RWPE2 (cell line): ENCODE measurements at regions not wholly inside any gene's neighbourhood (a gene's known extent, or its start where the extent isn't known, plus 50 kb on each side); places are given as distances from the start of the nearest gene placed in this dataset.

Source experiments
- ATAC-seq: fragments of 200-7000 bp; cut with Tn5 transposase; 3 replicates; pipeline ENCODE4 v1.9.1; 2021; ENCODE audit warnings: low read depth
- DNase-seq: peaks from one replicate; pipeline ENCODE4 v3.0.0-alpha.2; 2020; ENCODE audit warnings: low spot score
- H3K27ac ChIP-seq: fragments of 450-650 bp; 2 replicates; pipeline ENCODE4 v1.5.1; 2017; ENCODE audit warnings: mild to moderate bottlenecking; ENCODE audit not compliant: poor library complexity, severe bottlenecking
- H3K27me3 ChIP-seq: fragments of 250-450 bp; sonication (Bioruptor Pico); 2 replicates; pipeline ENCODE4 v1.5.1; 2021; ENCODE audit warnings: mild to moderate bottlenecking, moderate library complexity; ENCODE audit not compliant: insufficient read depth, poor library complexity, severe bottlenecking
- H3K36me3 ChIP-seq: fragments of 250-450 bp; sonication (Bioruptor Pico); 2 replicates; pipeline ENCODE4 v1.5.1; 2020; ENCODE audit warnings: low read depth, mild to moderate bottlenecking, moderate library complexity
- H3K4me1 ChIP-seq: fragments of 250-450 bp; sonication (Bioruptor Pico); 2 replicates; pipeline ENCODE4 v1.5.1; 2021; ENCODE audit warnings: mild to moderate bottlenecking, moderate library complexity; ENCODE audit not compliant: insufficient read depth, poor library complexity, severe bottlenecking
- H3K4me3 ChIP-seq: fragments of 250-450 bp; sonication (Bioruptor Pico); 2 replicates; pipeline ENCODE4 v1.5.1; 2021; ENCODE audit warnings: mild to moderate bottlenecking, moderate library complexity; ENCODE audit not compliant: severe bottlenecking
- H3K9me3 ChIP-seq: fragments of 250-450 bp; sonication (Bioruptor Pico); 2 replicates; pipeline ENCODE4 v1.5.1; 2021; ENCODE audit warnings: mild to moderate bottlenecking, moderate library complexity; ENCODE audit not compliant: severe bottlenecking
- TF ChIP-seq, protein P1 (sequence below): fragments of 450-650 bp; IDR thresholded peaks from one replicate; pipeline ENCODE4 v1.5.1; 2017; ENCODE audit warnings: mild to moderate bottlenecking, moderate library complexity; ENCODE audit not compliant: poor library complexity, severe bottlenecking

DNA sequence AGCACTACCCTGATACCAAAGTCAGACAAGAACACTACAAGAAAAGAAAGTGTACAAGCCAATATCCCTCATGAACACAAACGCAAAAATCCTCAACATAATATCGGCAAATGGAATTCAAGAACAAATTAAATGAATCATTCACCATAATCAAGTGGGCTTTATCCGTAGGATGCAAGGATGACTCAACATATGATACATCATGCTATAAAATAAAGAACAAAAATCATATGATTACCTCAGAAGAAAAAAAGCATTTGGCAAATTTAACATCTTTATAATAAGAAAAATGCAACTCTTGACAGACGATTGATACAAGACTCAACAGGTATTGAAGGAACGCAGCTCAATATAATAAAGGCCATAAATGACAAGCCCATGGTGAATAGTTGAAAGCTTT, 843.9 kb downstream of the FRK start:
- no peaks in the 10 kb centered on the region for H3K36me3 ChIP-seq
- H3K4me3 ChIP-seq = no peak overlapping the region
- ATAC-seq = no peak
- no peaks in the 10 kb centered on the region for H3K9me3 ChIP-seq
- H3K27me3 ChIP-seq = peaks cover 4% of the 10 kb centered on the region
- TF ChIP-seq, protein P1, sequence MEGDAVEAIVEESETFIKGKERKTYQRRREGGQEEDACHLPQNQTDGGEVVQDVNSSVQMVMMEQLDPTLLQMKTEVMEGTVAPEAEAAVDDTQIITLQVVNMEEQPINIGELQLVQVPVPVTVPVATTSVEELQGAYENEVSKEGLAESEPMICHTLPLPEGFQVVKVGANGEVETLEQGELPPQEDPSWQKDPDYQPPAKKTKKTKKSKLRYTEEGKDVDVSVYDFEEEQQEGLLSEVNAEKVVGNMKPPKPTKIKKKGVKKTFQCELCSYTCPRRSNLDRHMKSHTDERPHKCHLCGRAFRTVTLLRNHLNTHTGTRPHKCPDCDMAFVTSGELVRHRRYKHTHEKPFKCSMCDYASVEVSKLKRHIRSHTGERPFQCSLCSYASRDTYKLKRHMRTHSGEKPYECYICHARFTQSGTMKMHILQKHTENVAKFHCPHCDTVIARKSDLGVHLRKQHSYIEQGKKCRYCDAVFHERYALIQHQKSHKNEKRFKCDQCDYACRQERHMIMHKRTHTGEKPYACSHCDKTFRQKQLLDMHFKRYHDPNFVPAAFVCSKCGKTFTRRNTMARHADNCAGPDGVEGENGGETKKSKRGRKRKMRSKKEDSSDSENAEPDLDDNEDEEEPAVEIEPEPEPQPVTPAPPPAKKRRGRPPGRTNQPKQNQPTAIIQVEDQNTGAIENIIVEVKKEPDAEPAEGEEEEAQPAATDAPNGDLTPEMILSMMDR = no peak
- H3K4me1 ChIP-seq = no peaks in the 10 kb centered on the region
- no peak for DNase-seq
- H3K27ac ChIP-seq = no peak overlapping the region

DNA sequence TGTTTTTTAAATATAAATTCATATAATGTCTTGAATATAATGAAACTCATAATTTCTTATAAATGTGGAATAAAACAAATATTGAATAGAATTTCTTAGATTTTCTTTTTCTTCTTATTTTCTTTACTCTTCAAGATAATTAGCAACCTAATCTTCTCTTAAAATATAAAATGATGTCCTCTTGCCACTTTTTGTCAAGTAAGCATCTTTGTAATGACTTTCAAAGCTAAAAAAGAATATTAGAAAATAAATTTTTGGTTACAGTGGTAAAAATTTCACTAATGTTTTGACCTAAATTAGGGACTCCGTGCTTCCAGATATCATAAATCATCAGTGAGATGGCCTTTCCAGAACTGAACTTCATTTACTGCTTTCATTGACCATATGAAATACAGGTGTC, 846.4 kb downstream of the FRK start:
- DNase-seq (no peak), ATAC-seq (no peak)
- peaks cover 4% of the 10 kb centered on the region for H3K27me3 ChIP-seq
- H3K4me3 ChIP-seq = no peak overlapping the region
- no peaks in the 10 kb centered on the region for H3K9me3 ChIP-seq
- no peak overlapping the region for H3K27ac ChIP-seq
- H3K36me3 ChIP-seq = no peaks in the 10 kb centered on the region
- TF ChIP-seq, protein P1 = no peak
- H3K4me1 ChIP-seq = no peaks in the 10 kb centered on the region

DNA sequence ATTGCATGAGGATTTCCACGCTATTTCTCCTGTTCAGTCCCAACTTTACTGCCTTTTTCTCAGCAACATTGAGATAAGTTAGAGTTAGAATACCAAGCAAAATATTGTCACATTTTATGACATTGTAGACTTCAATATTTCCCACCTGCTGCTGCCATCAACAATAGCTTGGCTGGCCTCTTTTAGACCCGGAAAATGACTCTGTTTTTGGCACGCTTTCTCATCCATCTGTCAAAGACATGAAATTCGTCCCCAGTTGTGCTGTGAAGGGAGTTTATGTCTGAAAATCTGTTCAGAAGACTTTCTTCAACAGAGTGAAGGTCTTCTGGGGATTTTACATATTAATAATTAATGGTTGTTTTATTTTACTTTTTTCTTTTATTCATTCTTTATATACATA, 857.3 kb downstream of the FRK start:
- Histone ChIP-seq H3K27ac (no peak overlapping the region), H3K9me3 (no peaks in the 10 kb centered on the region), H3K4me3 (no peak overlapping the region), H3K36me3 (no peaks in the 10 kb centered on the region), H3K27me3 (no peaks in the 10 kb centered on the region), H3K4me1 (no peaks in the 10 kb centered on the region)
- ATAC-seq (no peak), DNase-seq (no peak)
- TF ChIP-seq, protein P1 = no peak

DNA sequence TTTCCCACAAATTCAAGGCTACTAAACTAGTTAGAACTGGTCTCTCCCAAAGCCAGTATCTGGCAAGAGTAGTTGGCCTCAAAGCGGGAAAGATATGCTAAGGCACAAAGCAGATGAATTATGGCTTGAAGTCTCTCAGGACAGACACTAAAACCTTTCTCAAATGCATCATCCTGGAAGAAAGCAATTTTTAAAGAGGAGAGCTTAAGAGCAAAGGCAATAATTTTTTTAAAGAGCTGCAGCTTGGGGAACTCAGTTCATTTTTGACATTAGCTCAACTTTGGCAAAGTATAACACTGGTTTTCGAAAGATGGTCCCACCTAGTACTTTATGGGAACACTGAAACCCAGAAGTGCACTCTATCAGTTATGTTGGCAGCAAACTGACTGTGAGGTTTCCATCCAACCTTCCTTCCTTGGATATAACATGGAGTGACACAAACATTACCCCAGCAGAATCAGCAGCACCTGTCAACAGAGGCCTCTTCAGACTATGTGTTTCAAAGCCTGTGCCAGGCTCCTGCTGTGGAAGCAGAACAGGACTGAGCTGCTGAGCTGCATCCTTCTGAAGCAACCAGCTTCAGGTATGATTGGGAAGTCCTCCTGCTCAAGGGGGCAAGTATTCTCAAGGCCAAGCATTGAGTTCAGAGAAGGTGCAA, 852.3 kb upstream of the HS3ST5 start:
- Histone ChIP-seq H3K27ac (no peak overlapping the region), H3K36me3 (no peaks in the 10 kb centered on the region), H3K4me3 (no peak overlapping the region), H3K4me1 (no peaks in the 10 kb centered on the region), H3K9me3 (no peaks in the 10 kb centered on the region), H3K27me3 (no peaks in the 10 kb centered on the region)
- TF ChIP-seq, protein P1 = no peak
- ATAC-seq (no peak), DNase-seq (no peak)

DNA sequence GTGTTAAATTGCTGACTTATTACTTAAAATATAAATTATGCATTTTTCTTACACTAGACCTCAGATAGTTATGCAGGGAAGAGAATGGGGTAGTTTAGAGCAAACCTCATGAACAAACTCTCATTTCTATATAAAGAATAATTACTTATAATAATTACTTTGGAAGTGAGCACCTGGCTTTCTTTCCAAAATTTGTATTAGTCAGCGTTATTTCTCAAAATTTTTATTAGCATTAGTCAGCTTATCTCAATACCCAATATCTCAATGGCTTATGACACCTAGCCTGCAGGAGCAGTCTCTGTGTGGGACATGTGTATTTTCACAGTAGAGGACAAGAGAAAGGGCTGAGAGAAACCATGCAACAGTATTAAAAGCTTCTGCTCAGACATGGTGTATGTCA, 849.2 kb upstream of the HS3ST5 start:
- Histone ChIP-seq H3K9me3 (no peaks in the 10 kb centered on the region), H3K4me1 (no peaks in the 10 kb centered on the region), H3K4me3 (no peak overlapping the region), H3K27me3 (no peaks in the 10 kb centered on the region), H3K27ac (no peak overlapping the region), H3K36me3 (no peaks in the 10 kb centered on the region)
- TF ChIP-seq, protein P1 = no peak
- ATAC-seq (no peak), DNase-seq (no peak)
